HG03378 (cell line): ENCODE measurements at regions not wholly inside any gene's neighbourhood (a gene's known extent, or its start where the extent isn't known, plus 50 kb on each side); places are given as distances from the start of the nearest gene placed in this dataset.
"Not testable (repeated sequence)": the region's sequence is repeated elsewhere in the genome, so short reads cannot be mapped to it uniquely, and the experiment has no call there.

Experiments
- ATAC-seq: cut with Tn5 transposase; IDR thresholded peaks from one replicate; pipeline ENCODE4 v1.9.1; 2021; ENCODE audit warnings: mild to moderate bottlenecking, moderate library complexity; ENCODE audit not compliant: unreplicated experiment

DNA sequence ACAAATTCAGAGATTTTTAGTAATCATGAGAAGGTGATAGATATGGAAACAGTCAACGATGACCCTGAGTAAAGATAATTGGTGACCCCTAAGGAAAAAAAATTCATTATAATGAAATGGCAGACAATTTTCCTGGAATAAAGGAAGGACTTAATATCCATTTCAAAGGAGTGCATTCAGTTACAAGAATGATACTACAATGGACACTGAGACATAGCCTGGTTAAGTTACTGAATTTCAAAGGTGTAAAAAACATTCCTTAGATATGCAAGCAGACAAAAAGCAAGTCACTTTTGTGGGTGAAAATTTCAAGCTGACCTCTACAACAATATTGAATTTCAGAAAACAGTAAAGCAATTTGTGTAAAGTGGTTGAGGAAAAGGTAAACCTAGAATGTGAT lies 1012.5 kb upstream of the SEMA6A start:
- ATAC-seq: no peak

GRCh38 chr5:117568622-117569021 lies 994.0 kb upstream of the SEMA6A start:
- ATAC-seq: no peak

GRCh38 chr5:117568126-117568525 lies 993.5 kb upstream of the SEMA6A start:
- no peak for ATAC-seq

GRCh38 chr5:117562647-117563046 lies 988.0 kb upstream of the SEMA6A start:
- no peak for ATAC-seq

GRCh38 chr5:117561531-117561930 lies 986.9 kb upstream of the SEMA6A start:
- no peak for ATAC-seq

GRCh38 chr5:117559005-117559844 lies 984.6 kb upstream of the SEMA6A start:
- ATAC-seq: no peak

DNA sequence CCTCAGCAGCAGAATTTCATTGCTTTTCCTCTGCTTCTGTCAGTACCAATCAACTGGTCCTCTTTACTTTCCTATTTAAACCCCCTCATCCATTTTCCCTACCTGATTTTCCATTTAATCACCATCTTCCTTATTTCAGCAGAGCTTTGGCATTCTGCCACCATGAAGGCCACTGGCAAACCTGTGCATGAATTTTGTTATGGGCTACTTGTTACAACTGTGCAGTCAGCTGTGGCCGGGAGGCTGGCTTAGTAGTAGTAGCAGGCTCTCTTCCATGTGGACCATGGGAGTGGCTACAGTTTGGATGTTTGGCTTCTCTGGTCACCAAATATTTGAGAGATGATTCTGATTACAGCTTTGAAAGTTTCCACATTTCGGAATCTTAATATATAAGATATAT lies 976.6 kb upstream of the SEMA6A start:
- ATAC-seq: no peak

DNA sequence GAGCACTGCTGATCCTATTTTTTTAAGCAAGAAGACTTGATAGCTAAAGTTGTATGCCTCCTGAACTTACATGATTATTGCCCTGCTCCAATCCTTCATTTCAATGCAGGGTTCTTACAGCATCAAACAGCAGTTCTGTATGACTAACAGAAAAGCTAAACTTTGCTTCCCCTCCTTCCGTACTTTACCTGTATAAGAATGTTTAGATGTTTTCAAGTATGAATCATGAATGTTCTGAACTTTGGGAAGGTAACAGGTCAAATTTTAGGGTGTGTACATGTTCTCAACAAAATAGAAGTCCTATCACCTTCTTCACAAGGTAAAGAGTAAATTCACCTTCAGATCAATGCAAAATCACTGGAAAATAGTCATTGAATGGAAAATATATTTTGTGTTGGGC lies 972.6 kb upstream of the SEMA6A start:
- ATAC-seq: no peak

- no peak for ATAC-seq
Measured at GRCh38 chr5:117539692-117540091, 965.1 kb upstream of the SEMA6A start.

DNA sequence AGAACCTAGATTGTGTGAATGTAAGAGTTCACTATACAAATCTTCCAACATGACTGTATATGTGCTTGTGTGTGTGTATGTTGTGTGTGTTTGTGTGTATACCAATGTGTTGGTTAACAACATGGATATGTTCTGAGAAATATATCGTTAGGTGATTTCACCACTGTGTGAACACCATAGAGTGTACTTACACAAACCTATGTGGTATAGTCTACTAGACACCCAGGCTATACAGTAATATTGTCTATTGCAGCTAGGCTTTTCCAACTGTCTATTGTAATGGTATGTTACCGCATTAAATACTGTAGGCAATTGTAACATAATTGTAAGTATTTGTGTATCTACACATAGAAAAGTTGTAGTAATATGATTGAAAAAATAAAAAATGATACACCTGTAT lies 959.2 kb upstream of the SEMA6A start:
- ATAC-seq: no peak

DNA sequence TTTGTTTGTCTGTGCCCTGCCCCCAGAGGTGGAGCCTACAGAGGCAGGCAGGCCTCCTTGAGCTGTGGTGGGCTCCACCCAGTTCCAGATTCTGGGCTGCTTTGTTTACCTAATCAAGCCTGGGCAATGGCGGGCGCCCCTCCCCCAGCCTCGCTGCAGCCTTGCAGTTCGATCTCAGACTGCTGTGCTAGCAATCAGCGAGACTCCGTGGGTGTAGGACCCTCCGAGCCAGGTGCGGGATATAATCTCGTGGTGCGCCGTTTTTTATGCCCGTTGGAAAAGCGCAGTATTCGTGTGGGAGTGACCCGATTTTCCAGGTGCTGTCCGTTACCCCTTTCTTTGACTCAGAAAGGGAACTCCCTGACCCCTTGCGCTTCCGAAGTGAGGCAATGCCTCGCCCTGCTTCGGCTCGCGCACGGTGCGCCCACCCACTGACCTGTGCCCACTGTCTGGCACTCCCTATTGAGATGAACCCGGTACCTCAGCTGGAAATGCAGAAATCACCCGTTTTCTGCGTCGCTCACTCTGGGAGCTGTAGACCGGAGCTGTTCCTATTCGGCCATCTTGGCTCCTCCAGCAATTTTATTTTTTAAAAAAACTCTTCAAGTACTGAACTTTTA lies 958.5 kb upstream of the SEMA6A start:
- not testable (repeated sequence) for ATAC-seq

DNA sequence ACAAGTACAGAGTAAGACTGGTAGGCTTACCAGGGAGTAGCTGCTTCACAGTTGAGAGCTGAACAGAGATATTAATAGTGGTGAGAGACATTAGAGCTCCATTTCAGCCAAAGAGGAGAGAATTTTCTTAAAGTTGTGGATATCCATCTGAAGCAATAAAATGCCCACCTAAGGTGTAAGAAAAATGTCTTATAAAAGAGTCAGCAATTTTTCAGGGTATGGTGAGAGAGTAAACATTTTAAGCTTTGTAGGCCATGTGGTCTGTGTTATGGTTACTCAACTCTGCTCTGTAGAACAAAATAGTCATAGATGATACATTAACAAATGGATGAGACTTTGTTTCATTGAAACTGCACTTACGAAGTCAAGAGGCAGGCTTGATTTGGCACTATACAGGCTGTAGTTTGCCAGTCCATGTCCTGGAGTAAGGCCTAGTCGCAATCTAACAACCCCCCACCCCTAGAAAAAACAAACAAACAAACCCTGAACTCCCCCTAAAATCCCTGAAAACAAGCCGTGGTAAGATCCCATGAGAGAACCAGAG lies 945.4 kb upstream of the SEMA6A start:
- no peak for ATAC-seq

GRCh38 chr5:117504305-117504704 lies 929.7 kb upstream of the SEMA6A start:
- ATAC-seq: no peak

GRCh38 chr5:117497601-117498000 lies 923.0 kb upstream of the SEMA6A start:
- no peak for ATAC-seq

DNA sequence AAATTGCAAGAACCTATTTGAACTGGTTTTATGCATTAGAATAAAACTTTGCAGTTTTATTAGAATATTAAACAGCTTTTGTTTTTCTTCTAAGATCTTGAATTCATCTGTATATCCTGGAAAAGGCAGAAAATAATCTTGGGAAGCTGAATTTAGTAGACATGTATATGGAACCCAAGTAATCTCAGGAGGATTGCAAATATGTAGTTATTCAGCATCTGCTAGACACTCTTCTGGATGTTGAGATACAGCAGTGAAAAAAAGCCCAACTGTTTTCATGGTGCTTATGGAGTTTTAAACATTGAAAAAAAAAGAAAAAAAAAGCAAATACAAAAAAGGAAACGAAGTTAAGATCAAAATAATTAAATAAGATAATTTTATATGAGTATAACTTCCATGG lies 922.2 kb upstream of the SEMA6A start:
- ATAC-seq: no peak

- ATAC-seq: no peak
Measured at GRCh38 chr5:117494188-117494587, 919.6 kb upstream of the SEMA6A start.

- no peak for ATAC-seq
Measured at GRCh38 chr5:117488976-117489500, 914.4 kb upstream of the SEMA6A start.

- no peak for ATAC-seq
Measured at GRCh38 chr5:117487556-117487955, 912.9 kb upstream of the SEMA6A start.

DNA sequence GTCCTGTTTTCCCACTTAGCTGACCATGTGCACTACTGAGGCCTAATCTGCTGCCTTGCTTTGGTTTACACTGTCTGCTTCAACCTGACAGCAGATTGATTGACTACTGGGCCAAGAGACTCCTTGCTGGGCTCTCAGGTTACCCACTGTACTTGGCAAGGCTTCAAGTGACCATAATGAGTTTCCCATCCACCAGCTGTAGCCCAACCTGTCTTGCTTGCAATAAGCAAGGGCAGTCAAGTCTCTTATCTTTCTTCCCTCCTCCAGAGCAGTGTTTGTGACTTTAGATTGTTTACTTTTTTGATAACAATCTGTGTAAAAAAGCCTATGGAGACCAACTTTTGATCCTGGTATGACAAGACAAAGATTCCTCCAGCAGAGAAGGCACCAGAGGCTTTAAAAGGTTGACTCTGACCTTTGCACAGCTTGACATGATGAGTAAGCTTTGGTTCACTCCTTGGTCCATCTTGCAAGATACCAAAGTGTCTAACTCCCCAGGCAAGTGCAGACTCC lies 912.3 kb upstream of the SEMA6A start:
- no peak for ATAC-seq

GRCh38 chr5:117486261-117486660 lies 911.6 kb upstream of the SEMA6A start:
- no peak for ATAC-seq

GRCh38 chr5:117475919-117476318 lies 901.3 kb upstream of the SEMA6A start:
- no peak for ATAC-seq

DNA sequence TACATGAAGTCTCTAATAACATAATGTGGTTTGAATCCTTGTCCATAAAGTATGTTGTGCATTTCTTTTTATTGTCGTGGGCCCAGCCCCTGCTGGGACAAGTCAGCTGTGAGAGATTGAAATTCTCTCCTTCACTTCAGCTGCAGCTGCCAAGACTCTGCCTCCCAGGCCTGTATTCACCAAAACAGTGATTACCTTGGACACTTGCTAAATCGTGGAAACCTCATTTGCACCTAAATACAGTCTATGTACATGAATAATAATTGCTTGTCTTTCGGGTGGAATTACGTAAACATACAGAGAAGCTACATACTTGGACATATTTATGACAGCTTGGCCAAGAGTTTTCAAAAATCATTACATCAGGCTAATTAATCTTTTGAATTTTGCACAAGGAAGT lies 898.5 kb upstream of the SEMA6A start:
- ATAC-seq: no peak
